AG04449 (cell line): ENCODE measurements at regions not wholly inside any gene's neighbourhood (a gene's known extent, or its start where the extent isn't known, plus 50 kb on each side); places are given as distances from the start of the nearest gene placed in this dataset.

Source experiments
- CTCF ChIA-PET: fragments of 350-600 bp; formaldehyde crosslinking; extraction: SDS; loops from one replicate; lab custom pipeline; 2021; ENCODE audit warnings: antibody characterized with exemption; lab: Yijun Ruan, JAX
- POLR2A ChIA-PET: fragments of 400-600, 350-600 bp; formaldehyde crosslinking; extraction: SDS; loops from one replicate; lab custom pipeline; 2020; ENCODE audit warnings: antibody characterized with exemption, inconsistent platforms; lab: Yijun Ruan, JAX
- DNase-seq: peaks from one replicate; pipeline ENCODE4 v3.0.0-alpha.2; 2010; ENCODE audit warnings: low read depth, low spot score
- H3K4me3 ChIP-seq: 2 replicates; pipeline ENCODE4 v1.5.1; 2011; ENCODE audit warnings: low read depth, mild to moderate bottlenecking, control low read depth, low read length
- CTCF ChIP-seq: IDR thresholded peaks from one replicate; pipeline ENCODE4 v1.5.1; 2011; ENCODE audit warnings: mild to moderate bottlenecking, moderate library complexity, low read length, control low read depth, inconsistent platforms; ENCODE audit not compliant: insufficient read depth; ENCODE audit errors: missing control alignments

- POLR2A ChIA-PET = interaction anchor here (0.9 to 1.4 kb wide), 3 partner anchors 9 to 23 kb away, joined by 3 read pairs; no protein-coding TSS in a partner anchor
- no peak for DNase-seq
- TF ChIP-seq CTCF = no peak
- CTCF ChIA-PET = interaction anchor here (1.2 to 1.3 kb wide), 3 partner anchors 13 to 52 kb away, joined by 3 read pairs; no protein-coding TSS in a partner anchor
- H3K4me3 ChIP-seq = no peak overlapping the region
Measured at GRCh38 chr9:110104261-110104809, 103.6 kb downstream of the C9orf152 start.

DNA sequence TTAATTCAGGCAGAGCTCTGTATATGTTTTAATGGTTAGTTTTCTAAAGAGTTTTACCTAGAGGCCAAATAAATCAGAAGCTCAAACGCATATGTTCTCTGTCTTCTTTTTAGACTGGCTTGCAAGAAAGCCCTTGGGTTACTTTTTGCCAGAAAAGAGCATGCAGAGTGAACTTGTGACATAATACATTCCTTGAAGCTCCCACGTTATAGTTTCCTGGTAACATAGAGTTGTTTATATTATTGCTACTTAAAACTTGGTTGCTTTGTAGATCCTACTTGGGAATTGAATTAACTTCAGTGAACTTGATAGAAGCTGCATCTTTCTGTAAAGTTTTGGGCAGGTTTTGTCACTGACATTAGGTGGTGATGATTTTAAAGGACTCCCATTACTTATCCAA is 102.9 kb downstream of the C9orf152 start:
- ChIA-PET CTCF (interaction anchor here (1.2 to 1.3 kb wide), 3 partner anchors 12 to 52 kb away, joined by 3 read pairs; no protein-coding TSS in a partner anchor), POLR2A (interaction anchor here (1.0 to 1.4 kb wide), 2 partner anchors 9 to 114 kb away, joined by 3 to 4 read pairs; no protein-coding TSS in a partner anchor)
- peak; percentile 73 for DNase-seq
- no peak overlapping the region for H3K4me3 ChIP-seq
- TF ChIP-seq CTCF = no peak

GRCh38 chr9:110106661-110107060 is 101.3 kb downstream of the C9orf152 start:
- no peak for DNase-seq
- TF ChIP-seq CTCF = no peak
- no peak overlapping the region for H3K4me3 ChIP-seq
- ChIA-PET POLR2A (no interaction called here), CTCF (no interaction called here)

DNA sequence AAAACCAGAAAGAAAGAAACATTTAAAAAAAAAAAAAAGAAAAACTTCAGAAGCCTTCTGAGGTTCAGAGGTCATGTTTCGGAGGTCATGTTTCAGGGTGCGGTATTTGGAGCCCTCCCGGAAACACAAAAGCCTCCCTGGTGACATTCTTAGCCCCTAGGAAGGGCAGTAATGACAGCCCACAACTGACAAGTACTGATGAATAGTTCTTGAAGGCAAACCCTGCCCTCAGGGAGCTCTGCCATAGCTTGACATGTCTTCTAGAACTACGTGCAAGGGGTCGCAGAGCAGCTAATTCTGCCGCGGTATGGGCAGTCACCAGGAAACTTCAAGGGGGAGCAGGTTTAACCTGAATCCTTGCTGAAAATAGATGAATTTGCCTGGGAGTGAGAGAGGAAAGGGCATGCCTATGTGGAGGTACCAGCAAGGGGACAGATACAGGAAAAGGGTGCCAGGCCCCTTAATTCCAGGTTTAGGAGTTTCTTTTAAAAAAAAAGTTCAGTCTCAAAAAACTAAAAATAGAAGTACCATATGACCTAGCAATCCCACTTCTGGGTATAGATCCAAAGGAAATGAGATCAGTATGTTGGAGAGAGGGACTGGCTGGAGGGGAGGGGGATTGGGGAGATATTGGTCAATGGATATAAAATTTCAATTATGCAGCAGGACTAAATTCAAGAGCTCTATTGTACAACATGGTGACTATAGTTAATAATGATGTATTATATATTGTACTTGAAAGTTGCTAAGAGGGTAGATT is 98.4 kb downstream of the C9orf152 start:
- H3K4me3 ChIP-seq = no peak overlapping the region
- CTCF ChIA-PET = interaction anchor here (1.1 kb wide), 1 partner anchor 9 kb away, joined by 3 read pairs; no protein-coding TSS in a partner anchor
- POLR2A ChIA-PET = no interaction called here
- DNase-seq = no peak
- no peak for TF ChIP-seq CTCF

DNA sequence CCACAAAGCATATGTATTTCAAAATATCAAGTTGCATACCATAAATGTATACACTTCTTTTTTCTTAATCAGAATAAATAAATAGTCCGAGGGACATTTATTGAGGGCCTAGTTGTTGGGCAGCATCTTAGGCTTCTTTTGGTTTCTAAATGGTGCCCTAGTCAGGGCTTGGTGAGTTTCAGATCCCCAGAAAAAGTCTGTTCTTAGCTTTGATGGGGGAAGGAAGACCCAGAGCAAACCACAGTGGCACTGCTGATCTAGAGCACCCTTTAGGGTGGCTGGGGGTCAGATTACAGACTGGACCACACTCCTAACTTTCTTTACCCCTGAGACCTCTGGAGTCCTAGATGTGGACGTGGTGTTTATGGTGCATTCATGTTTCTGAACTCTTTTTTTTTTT is 97.8 kb downstream of the C9orf152 start:
- no peak for TF ChIP-seq CTCF
- ChIA-PET CTCF (interaction anchor here (0.8 to 1.1 kb wide), 2 partner anchors 10 to 12 kb away, joined by 3 read pairs; no protein-coding TSS in a partner anchor), POLR2A (no interaction called here)
- DNase-seq = no peak
- H3K4me3 ChIP-seq = no peak overlapping the region

- ChIA-PET CTCF (interaction anchor here (0.7 to 1.8 kb wide), 4 partner anchors 17 to 208 kb away, joined by 3 to 4 read pairs (median 4); no protein-coding TSS in a partner anchor), POLR2A (no interaction called here)
- DNase-seq = no peak
- TF ChIP-seq CTCF = no peak
- H3K4me3 ChIP-seq = no peak overlapping the region
Measured at GRCh38 chr9:110111868-110112267, 96.1 kb downstream of the C9orf152 start.
